HCT116 (cell line): ENCODE measurements at regions not wholly inside any gene's neighbourhood (a gene's known extent, or its start where the extent isn't known, plus 50 kb on each side); places are given as distances from the start of the nearest gene placed in this dataset.

Experiments used
- CTCF ChIP-seq, 3 experiments: fragments of 200-600 bp in 1 of 3; sonication (generic) in 1 of 3; IDR thresholded peaks in 2 of 3; conservative IDR thresholded peaks in 1 of 3; 2 replicates each; pipeline ENCODE4 v1.5.1; 2012 to 2017; ENCODE audit warnings: low read depth in 2 of 3, low read length in 2 of 3, antibody characterized with exemption in 1 of 3, borderline replicate concordance in 1 of 3, control low read depth in 1 of 3, mild to moderate bottlenecking in 1 of 3, mixed read lengths in 1 of 3, mixed run types in 1 of 3, moderate library complexity in 1 of 3; ENCODE audit not compliant: insufficient read depth in 1 of 3
- EZH2 ChIP-seq: fragments of 200-600 bp; sonication (generic); IDR thresholded peaks from 2 replicates; pipeline ENCODE4 v1.6.1; 2017; ENCODE audit warnings: antibody characterized with exemption, mixed run types
- JUND ChIP-seq: IDR thresholded peaks from 2 replicates; pipeline ENCODE4 v1.6.1; 2012
- POLR2A ChIP-seq: IDR thresholded peaks from 2 replicates; pipeline ENCODE4 v1.7.0; 2011; ENCODE audit warnings: borderline replicate concordance; ENCODE audit not compliant: insufficient read depth, insufficient read length; ENCODE audit errors: extremely low read depth
- REST ChIP-seq: IDR thresholded peaks from 2 replicates; pipeline ENCODE4 v1.6.1; 2012; ENCODE audit warnings: low read depth
- TCF7L2 ChIP-seq: IDR thresholded peaks from 2 replicates; pipeline ENCODE4 v1.7.0; 2011; ENCODE audit warnings: borderline replicate concordance, inconsistent platforms; ENCODE audit not compliant: insufficient read depth, insufficient read length; ENCODE audit errors: extremely low read depth
- YY1 ChIP-seq: IDR thresholded peaks from 2 replicates; pipeline ENCODE4 v1.6.1; 2011; ENCODE audit warnings: low read length, low read depth, moderate library complexity, mild to moderate bottlenecking; ENCODE audit not compliant: insufficient replicate concordance; ENCODE audit errors: extremely low read depth

- TF ChIP-seq POLR2A (no peak), CTCF (IDR thresholded peaks at IDR 0.05 in 2 of 3, conservative IDR thresholded peaks at IDR 0.05 in 1 of 3; ENCODE audit: borderline replicate concordance in 1 of 3, insufficient read depth in 1 of 3, low read depth in 2 of 3, low read length in 2 of 3) (no peak), JUND (no peak), YY1 (no peak), REST (no peak), EZH2 (no peak), TCF7L2 (no peak)
These were observed 162.5 kb upstream of the CNTNAP4 start for GRCh38 chr16:76114681-76115080.
